GM21367 (cell line): ENCODE measurements at regions not wholly inside any gene's neighbourhood (a gene's known extent, or its start where the extent isn't known, plus 50 kb on each side); places are given as distances from the start of the nearest gene placed in this dataset.

Experiments used
- ATAC-seq: cut with Tn5 transposase; IDR thresholded peaks from one replicate; pipeline ENCODE4 v1.9.1; 2021; ENCODE audit not compliant: unreplicated experiment

DNA sequence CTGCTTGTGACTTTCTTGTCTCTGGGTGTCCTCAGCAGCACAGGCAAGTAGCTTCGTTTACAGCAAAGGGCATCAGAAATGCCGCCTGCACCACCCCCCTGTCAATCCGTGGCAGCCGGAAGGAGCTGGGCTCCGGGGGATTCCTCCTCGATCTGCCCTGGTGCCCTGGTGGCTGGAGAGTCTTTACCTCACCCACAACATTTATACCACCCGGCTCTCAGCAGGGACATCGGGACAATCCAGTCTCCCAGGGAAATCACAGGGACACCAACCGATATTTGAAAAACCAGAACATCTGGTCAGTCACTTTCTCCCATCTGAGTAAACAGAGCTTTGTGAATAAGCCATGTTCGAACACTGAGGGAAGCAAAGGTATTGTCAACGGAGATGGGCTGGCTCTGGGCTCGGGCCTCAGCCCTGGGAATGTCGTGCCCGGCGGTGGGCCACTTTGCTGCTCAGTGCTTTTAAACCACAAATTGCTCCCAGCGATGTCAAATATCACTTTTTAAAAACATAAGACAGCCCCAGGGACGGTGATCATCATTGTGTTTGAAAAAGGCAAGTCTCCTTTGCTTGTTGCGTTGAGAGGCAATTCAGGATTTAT lies 210.0 kb upstream of the SALL3 start:
- ATAC-seq: no peak

GRCh38 chr18:78770139-78770822 lies 209.3 kb upstream of the SALL3 start:
- no peak for ATAC-seq

DNA sequence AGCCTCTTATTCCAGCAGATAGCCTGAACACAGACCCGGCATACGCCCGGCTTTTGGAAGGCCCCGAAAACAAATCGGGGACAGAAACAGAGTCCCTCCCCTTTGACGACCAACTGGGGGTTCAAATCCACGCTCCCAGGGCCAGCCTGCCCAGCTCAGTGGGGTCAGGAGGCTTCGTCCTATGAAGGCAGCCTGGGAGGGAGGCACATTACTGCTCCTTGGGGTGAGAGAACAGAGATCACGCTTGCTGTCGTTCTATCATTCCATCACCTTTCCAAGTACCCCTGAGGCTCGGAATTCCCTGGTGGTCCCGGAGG lies 208.8 kb upstream of the SALL3 start:
- ATAC-seq: no peak

GRCh38 chr18:78771496-78772359 lies 207.9 kb upstream of the SALL3 start:
- no peak for ATAC-seq

- ATAC-seq: no peak
These were observed 207.0 kb upstream of the SALL3 start for GRCh38 chr18:78772360-78773302.

DNA sequence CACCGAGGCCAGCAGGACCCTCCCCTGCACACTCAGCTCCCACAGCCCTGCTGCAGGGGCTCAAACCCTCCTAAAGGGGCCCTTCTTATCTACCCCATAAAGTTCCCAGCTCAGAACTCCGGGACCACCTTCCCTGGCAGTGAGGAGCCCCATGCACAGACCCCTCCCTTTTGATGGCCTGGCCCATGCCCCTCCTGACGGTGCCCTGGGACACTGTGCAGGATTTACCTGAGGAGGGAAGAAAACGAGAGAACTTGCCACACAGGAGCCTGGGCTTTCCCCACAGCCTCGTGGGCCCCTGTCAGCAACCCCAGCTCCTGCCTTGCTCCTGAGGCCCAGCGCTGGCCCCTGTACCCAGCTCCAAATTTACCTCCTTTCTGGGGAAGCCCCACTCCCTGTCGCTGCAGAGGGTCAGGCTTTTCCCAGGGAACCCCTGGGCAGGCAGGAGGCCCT lies 206.3 kb upstream of the SALL3 start:
- no peak for ATAC-seq

- ATAC-seq: no peak
These were observed 205.8 kb upstream of the SALL3 start for GRCh38 chr18:78773819-78774218.

GRCh38 chr18:78774741-78775141 lies 204.9 kb upstream of the SALL3 start:
- ATAC-seq: no peak

GRCh38 chr18:78776151-78776550 lies 203.5 kb upstream of the SALL3 start:
- no peak for ATAC-seq

DNA sequence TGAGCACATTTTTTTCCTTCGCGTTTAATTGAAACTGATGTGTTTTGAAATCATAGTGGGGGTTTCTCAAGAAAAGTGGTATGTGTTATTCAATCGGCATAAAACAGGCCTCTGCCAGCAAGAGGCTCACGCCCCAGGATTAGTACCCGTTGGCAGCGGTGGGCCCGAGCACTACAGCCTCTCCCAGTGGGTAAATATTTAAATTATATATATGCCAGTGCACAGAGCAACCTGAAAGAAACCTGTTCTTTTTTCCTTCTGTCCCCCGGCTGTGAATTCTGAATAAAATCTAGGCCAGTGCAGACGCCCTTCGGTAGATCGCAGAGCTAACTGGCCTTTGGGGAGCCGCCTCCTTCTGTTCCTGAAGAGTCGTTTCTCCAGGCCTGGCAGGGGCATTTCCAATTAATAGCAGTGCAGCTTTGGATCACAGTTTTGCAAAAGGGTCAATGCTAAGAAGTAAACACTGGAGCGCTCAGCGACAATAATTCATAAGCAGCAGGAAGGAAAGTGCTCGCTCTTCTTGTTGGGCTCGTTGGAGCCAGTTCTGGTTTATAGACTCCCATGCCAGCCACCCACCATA lies 202.8 kb upstream of the SALL3 start:
- no peak for ATAC-seq

DNA sequence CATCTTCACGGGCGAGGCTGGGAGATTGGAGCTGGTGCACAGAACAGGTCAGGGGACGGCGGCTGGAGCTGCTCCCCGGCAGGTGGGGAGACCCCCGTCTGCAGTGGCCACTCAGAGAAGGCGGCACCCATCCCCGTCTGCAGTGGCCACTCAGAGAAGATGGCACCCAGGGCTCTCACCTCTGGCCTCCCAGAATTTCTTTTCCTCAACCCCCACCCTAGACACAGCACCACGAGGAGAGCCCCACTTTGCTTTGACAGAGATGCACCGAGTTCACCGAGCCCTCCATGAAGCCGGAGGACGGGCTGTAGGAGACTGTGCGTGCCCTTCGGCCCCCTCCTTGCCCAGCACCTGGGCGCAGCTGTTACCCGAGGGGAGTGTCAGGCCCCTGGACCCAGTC lies 201.6 kb upstream of the SALL3 start:
- ATAC-seq: no peak

DNA sequence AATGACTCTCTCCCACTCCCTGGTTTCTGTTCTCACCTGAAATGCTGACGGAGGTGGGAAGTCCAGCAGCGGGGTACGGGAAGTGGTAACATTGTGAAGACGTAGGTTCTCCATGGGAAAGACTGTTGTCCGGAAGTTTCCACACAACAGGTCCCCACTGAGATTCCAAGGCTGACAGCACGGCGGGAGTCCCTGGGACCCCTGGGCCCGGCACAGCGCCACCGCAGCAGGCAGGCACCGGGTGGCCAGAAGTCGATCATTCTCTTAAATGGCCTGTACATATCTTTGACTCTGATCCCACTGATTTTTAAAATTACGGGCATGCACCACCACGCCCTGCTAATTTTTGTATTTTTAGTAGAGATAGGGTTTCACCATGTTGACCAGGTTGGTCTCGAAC lies 201.0 kb upstream of the SALL3 start:
- no peak for ATAC-seq

DNA sequence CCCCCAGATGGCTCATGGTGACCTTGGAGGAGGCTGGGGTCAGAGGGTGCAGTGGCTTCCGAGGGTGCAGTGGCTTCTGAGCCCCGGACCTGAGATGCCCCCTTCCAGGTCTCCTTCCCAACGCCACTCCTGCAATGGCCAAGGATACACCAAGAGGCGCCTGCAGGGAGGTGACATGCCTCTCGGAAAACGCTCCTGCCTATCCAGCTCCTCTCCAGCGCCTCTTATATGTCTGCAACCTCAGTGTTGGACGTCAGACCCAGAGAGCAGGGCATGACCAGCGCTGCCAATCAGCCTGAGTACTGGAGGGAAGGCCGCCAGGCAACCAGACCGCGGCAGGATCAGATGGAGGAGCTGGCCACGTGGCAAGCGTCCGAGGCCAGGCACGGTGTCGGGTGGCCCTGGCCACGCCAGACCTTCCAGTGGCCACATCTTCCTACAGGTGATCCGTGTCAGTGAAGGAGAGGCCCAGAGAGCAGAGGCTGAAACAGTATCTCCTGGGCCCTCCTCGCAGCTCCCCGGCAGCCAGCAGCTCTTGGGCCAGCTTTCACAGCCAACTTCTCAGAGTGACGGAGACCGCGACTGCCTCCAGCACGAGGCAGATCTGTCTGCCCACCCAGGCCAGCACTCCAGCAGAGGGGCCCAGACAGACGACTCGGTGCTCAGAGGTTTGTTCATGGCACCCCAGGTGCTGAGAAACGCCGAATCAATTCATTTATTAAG lies 199.5 kb upstream of the SALL3 start:
- no peak for ATAC-seq

- ATAC-seq: no peak
These were observed 198.7 kb upstream of the SALL3 start for GRCh38 chr18:78780719-78781600.

- no peak for ATAC-seq
These were observed 198.0 kb upstream of the SALL3 start for GRCh38 chr18:78781601-78781960.

GRCh38 chr18:78782951-78783563 lies 196.6 kb upstream of the SALL3 start:
- no peak for ATAC-seq

DNA sequence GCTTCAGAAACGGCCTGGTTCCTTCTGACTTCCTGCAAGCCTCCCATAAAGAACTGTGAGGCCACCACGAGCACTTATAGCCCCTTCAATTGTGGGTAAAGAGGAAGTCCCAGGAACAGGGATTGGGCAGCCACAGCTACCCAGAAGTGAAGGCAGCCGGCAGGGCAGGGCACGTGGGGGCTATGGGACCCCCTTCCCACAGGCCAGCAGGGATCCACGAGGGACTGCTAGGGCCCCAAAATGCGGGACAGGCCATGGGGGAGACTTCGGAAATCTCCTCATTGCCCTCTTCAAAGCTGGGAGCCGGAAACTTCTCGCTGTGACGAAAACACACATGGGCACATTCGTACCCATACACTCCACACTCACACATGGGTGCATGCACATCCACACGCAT lies 196.1 kb upstream of the SALL3 start:
- no peak for ATAC-seq

DNA sequence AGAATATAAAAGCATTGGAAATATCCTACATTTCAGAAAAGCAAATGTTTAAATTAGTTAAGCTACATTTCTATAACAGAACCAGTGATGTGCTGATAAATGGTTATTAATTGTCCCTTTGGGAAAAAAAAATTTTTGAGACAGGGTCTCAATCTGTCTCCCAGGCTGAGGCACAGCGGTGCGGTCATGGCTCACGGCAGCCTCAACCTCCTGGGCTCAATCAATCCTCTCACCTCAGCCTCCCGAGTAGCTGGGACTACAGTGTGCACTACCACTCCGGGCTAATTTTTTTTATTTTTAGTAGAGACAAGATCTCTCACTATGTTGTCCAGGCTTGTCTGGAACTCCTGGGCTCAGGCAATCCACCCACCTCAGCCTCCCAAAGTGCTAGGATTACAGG lies 194.8 kb upstream of the SALL3 start:
- ATAC-seq: no peak

DNA sequence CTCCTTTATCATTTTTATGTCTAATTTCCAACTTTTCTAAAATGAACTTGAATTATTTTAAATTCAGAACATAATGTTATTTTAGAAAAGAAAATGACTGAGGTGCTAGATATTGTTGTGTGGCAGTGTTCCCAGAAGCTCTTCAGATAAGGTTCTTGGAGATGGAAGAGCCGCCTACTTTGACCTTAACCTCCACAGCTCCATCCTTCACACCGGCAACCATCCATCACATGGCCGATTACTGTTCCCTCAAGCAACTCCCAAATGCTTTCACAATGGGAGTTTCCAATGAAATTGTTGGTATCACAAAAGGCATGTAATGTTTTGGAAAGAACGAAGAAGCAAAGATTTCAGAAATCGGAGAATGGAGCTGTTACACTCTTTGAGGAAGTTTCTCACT lies 193.9 kb upstream of the SALL3 start:
- no peak for ATAC-seq
